ENCODE measurements at regions not wholly inside any gene's neighbourhood (a gene's known extent, or its start where the extent isn't known, plus 50 kb on each side); places are given as distances from the start of the nearest gene placed in this dataset.

- Mint-ChIP-seq H3K27ac (no peak overlapping the region), H3K9me3 (no peaks in the 10 kb centered on the region), H3K4me1 (no peaks in the 10 kb centered on the region), H3K36me3 (ENCODE audit: low read depth) (no peaks in the 10 kb centered on the region), H3K4me3 (no peak overlapping the region), H3K27me3 (peaks cover 6% of the 10 kb centered on the region)
- ATAC-seq (replicated peaks) = no peak
These were observed 399.0 kb downstream of the MED10 start for GRCh38 chr5:5979377-5979760.

- Mint-ChIP-seq H3K36me3 (ENCODE audit: low read depth) (no peaks in the 10 kb centered on the region), H3K4me3 (no peak overlapping the region), H3K27ac (no peak overlapping the region), H3K4me1 (no peaks in the 10 kb centered on the region), H3K27me3 (peaks cover 6% of the 10 kb centered on the region), H3K9me3 (no peaks in the 10 kb centered on the region)
- ATAC-seq (replicated peaks) = no peak
These were observed 399.6 kb downstream of the MED10 start for GRCh38 chr5:5978501-5979376.

GRCh38 chr5:5971203-5971602, 407.1 kb downstream of the MED10 start:
- H3K4me1 Mint-ChIP-seq = no peaks in the 10 kb centered on the region
- no peaks in the 10 kb centered on the region for H3K36me3 Mint-ChIP-seq (ENCODE audit: low read depth)
- no peak overlapping the region for H3K27ac Mint-ChIP-seq
- H3K4me3 Mint-ChIP-seq = no peak overlapping the region
- peaks cover 3% of the 10 kb centered on the region for H3K27me3 Mint-ChIP-seq
- ATAC-seq (replicated peaks) = no peak
- no peaks in the 10 kb centered on the region for H3K9me3 Mint-ChIP-seq

- H3K27ac Mint-ChIP-seq = no peak overlapping the region
- H3K9me3 Mint-ChIP-seq = no peaks in the 10 kb centered on the region
- H3K27me3 Mint-ChIP-seq = peaks cover 3% of the 10 kb centered on the region
- H3K4me3 Mint-ChIP-seq = no peak overlapping the region
- no peak for ATAC-seq (replicated peaks)
- H3K4me1 Mint-ChIP-seq = no peaks in the 10 kb centered on the region
- H3K36me3 Mint-ChIP-seq (ENCODE audit: low read depth) = no peaks in the 10 kb centered on the region
These were observed 408.3 kb downstream of the MED10 start for GRCh38 chr5:5969942-5970483.

GRCh38 chr5:5968981-5969380, 409.4 kb downstream of the MED10 start:
- Mint-ChIP-seq H3K27me3 (peaks cover 6% of the 10 kb centered on the region), H3K27ac (no peak overlapping the region), H3K4me3 (no peak overlapping the region), H3K9me3 (peaks cover 4% of the 10 kb centered on the region), H3K4me1 (no peaks in the 10 kb centered on the region), H3K36me3 (ENCODE audit: low read depth) (no peaks in the 10 kb centered on the region)
- no peak for ATAC-seq (replicated peaks)

GRCh38 chr5:5967944-5968343, 410.4 kb downstream of the MED10 start:
- ATAC-seq (replicated peaks) = no peak
- Mint-ChIP-seq H3K4me3 (no peak overlapping the region), H3K27me3 (peaks cover 6% of the 10 kb centered on the region)

GRCh38 chr5:5967373-5967772, 411.0 kb downstream of the MED10 start:
- Mint-ChIP-seq H3K9me3 (peaks cover 4% of the 10 kb centered on the region), H3K27me3 (peaks cover 6% of the 10 kb centered on the region), H3K4me3 (no peak overlapping the region)

More at GRCh38 chr5:5967944-5968343, 410.4 kb downstream of the MED10 start:
- Mint-ChIP-seq H3K36me3 (ENCODE audit: low read depth) (no peaks in the 10 kb centered on the region), H3K27ac (no peak overlapping the region), H3K4me1 (no peaks in the 10 kb centered on the region), H3K9me3 (peaks cover 4% of the 10 kb centered on the region)

GRCh38 chr5:5965132-5965531, 413.2 kb downstream of the MED10 start:
- no peaks in the 10 kb centered on the region for H3K36me3 Mint-ChIP-seq (ENCODE audit: low read depth)
- H3K9me3 Mint-ChIP-seq = peaks cover 4% of the 10 kb centered on the region
- no peak overlapping the region for H3K4me3 Mint-ChIP-seq
- ATAC-seq (replicated peaks) = no peak
- H3K27ac Mint-ChIP-seq = no peak overlapping the region
- no peaks in the 10 kb centered on the region for H3K4me1 Mint-ChIP-seq
- peaks cover 11% of the 10 kb centered on the region for H3K27me3 Mint-ChIP-seq

More at GRCh38 chr5:5967373-5967772, 411.0 kb downstream of the MED10 start:
- no peak for ATAC-seq (replicated peaks)
- Mint-ChIP-seq H3K36me3 (ENCODE audit: low read depth) (no peaks in the 10 kb centered on the region), H3K4me1 (no peaks in the 10 kb centered on the region), H3K27ac (no peak overlapping the region)

GRCh38 chr5:5964347-5964746, 414.0 kb downstream of the MED10 start:
- H3K27ac Mint-ChIP-seq = no peak overlapping the region
- H3K4me1 Mint-ChIP-seq = no peaks in the 10 kb centered on the region
- H3K27me3 Mint-ChIP-seq = peaks cover 11% of the 10 kb centered on the region
- no peaks in the 10 kb centered on the region for H3K36me3 Mint-ChIP-seq (ENCODE audit: low read depth)
- ATAC-seq (replicated peaks) = no peak
- no peak overlapping the region for H3K4me3 Mint-ChIP-seq
- peaks cover 4% of the 10 kb centered on the region for H3K9me3 Mint-ChIP-seq

GRCh38 chr5:5957737-5958136, 420.6 kb downstream of the MED10 start:
- Mint-ChIP-seq H3K36me3 (ENCODE audit: low read depth) (no peaks in the 10 kb centered on the region), H3K4me1 (no peaks in the 10 kb centered on the region), H3K27me3 (peaks cover 26% of the 10 kb centered on the region), H3K4me3 (no peak overlapping the region), H3K27ac (no peak overlapping the region), H3K9me3 (no peaks in the 10 kb centered on the region)
- no peak for ATAC-seq (replicated peaks)

GRCh38 chr5:5954275-5954598, 424.1 kb downstream of the MED10 start:
- H3K27me3 Mint-ChIP-seq = peaks cover 18% of the 10 kb centered on the region
- no peaks in the 10 kb centered on the region for H3K4me1 Mint-ChIP-seq
- no peak overlapping the region for H3K4me3 Mint-ChIP-seq
- H3K9me3 Mint-ChIP-seq = no peaks in the 10 kb centered on the region
- no peak overlapping the region for H3K27ac Mint-ChIP-seq
- H3K36me3 Mint-ChIP-seq (ENCODE audit: low read depth) = no peaks in the 10 kb centered on the region
- ATAC-seq (replicated peaks) = no peak

GRCh38 chr5:5953584-5954274, 424.6 kb downstream of the MED10 start:
- Mint-ChIP-seq H3K27me3 (peaks cover 18% of the 10 kb centered on the region), H3K4me3 (no peak overlapping the region), H3K4me1 (no peaks in the 10 kb centered on the region), H3K27ac (no peak overlapping the region), H3K9me3 (no peaks in the 10 kb centered on the region), H3K36me3 (ENCODE audit: low read depth) (no peaks in the 10 kb centered on the region)
- ATAC-seq (replicated peaks) = no peak

- Mint-ChIP-seq H3K36me3 (ENCODE audit: low read depth) (no peaks in the 10 kb centered on the region), H3K4me3 (no peak overlapping the region), H3K27ac (no peak overlapping the region), H3K4me1 (no peaks in the 10 kb centered on the region), H3K9me3 (no peaks in the 10 kb centered on the region), H3K27me3 (peaks cover 9% of the 10 kb centered on the region)
- no peak for ATAC-seq (replicated peaks)
These were observed 426.4 kb downstream of the MED10 start for GRCh38 chr5:5951953-5952352.

- Mint-ChIP-seq H3K27ac (no peak overlapping the region), H3K9me3 (no peaks in the 10 kb centered on the region), H3K27me3 (peaks cover 8% of the 10 kb centered on the region), H3K36me3 (ENCODE audit: low read depth) (no peaks in the 10 kb centered on the region), H3K4me3 (no peak overlapping the region), H3K4me1 (no peaks in the 10 kb centered on the region)
- no peak for ATAC-seq (replicated peaks)
These were observed 427.7 kb downstream of the MED10 start for GRCh38 chr5:5950658-5951057.

- Mint-ChIP-seq H3K36me3 (ENCODE audit: low read depth) (no peaks in the 10 kb centered on the region), H3K4me3 (no peak overlapping the region), H3K27ac (no peak overlapping the region), H3K4me1 (no peaks in the 10 kb centered on the region), H3K9me3 (no peaks in the 10 kb centered on the region), H3K27me3 (peaks cover 7% of the 10 kb centered on the region)
- ATAC-seq (replicated peaks) = no peak
These were observed 436.9 kb downstream of the MED10 start for GRCh38 chr5:5941486-5941885.
